Type B pancreatic cell (in vitro differentiated cells): ENCODE measurements at regions not wholly inside any gene's neighbourhood (a gene's known extent, or its start where the extent isn't known, plus 50 kb on each side); places are given as distances from the start of the nearest gene placed in this dataset.

ENCODE experiments used
- DNase-seq: peaks from one replicate; pipeline ENCODE4 v3.0.0; 2021; ENCODE audit warnings: mixed read lengths; ENCODE audit not compliant: unreplicated experiment; ENCODE audit errors: extremely low spot score
- H3K27ac Mint-ChIP-seq: 2 replicates; pipeline ENCODE4 v1.8.0; 2021; ENCODE audit warnings: mild to moderate bottlenecking, mixed read lengths
- H3K27me3 Mint-ChIP-seq: 2 replicates; pipeline ENCODE4 v1.8.0; 2021; ENCODE audit warnings: mixed read lengths
- H3K36me3 Mint-ChIP-seq: 2 replicates; pipeline ENCODE4 v1.8.0; 2021; ENCODE audit warnings: mixed read lengths
- H3K4me1 Mint-ChIP-seq: one replicate; pipeline ENCODE4 v1.8.0; 2021; ENCODE audit warnings: mixed read lengths; ENCODE audit not compliant: unreplicated experiment
- H3K4me3 Mint-ChIP-seq: 2 replicates; pipeline ENCODE4 v1.8.0; 2021; ENCODE audit warnings: mild to moderate bottlenecking, mixed read lengths
- H3K9me3 Mint-ChIP-seq: 2 replicates; pipeline ENCODE4 v1.8.0; 2021; ENCODE audit warnings: mixed read lengths
- CTCF ChIP-seq: fragments of 200-600 bp; sonication (generic); conservative IDR thresholded peaks from 2 replicates; pipeline ENCODE4 v1.5.0; 2021; ENCODE audit warnings: antibody characterized with exemption, mild to moderate bottlenecking

- Mint-ChIP-seq H3K27me3 (peaks cover 4% of the 10 kb centered on the region), H3K4me1 (no peaks in the 10 kb centered on the region), H3K9me3 (no peaks in the 10 kb centered on the region), H3K27ac (peak overlapping the region; percentile 30), H3K36me3 (no peaks in the 10 kb centered on the region), H3K4me3 (no peak overlapping the region)
- no peak for TF ChIP-seq CTCF
- no peak for DNase-seq
These were observed 61.4 kb upstream of the PCED1B start for GRCh38 chr12:47017901-47018475.

- TF ChIP-seq CTCF = no peak
- Mint-ChIP-seq H3K36me3 (no peaks in the 10 kb centered on the region), H3K9me3 (no peaks in the 10 kb centered on the region), H3K4me3 (no peak overlapping the region), H3K27ac (no peak overlapping the region), H3K27me3 (peaks cover 4% of the 10 kb centered on the region), H3K4me1 (no peaks in the 10 kb centered on the region)
- DNase-seq = no peak
These were observed 59.1 kb upstream of the PCED1B start for GRCh38 chr12:47020211-47020821.

- H3K27ac Mint-ChIP-seq = no peak overlapping the region
These were observed 58.1 kb upstream of the PCED1B start for GRCh38 chr12:47021298-47021697.

GRCh38 chr12:47022296-47022695, 57.1 kb upstream of the PCED1B start:
- no peak for TF ChIP-seq CTCF
- no peaks in the 10 kb centered on the region for H3K36me3 Mint-ChIP-seq
- H3K27me3 Mint-ChIP-seq = peaks cover 8% of the 10 kb centered on the region
- H3K4me1 Mint-ChIP-seq = no peaks in the 10 kb centered on the region
- no peak overlapping the region for H3K4me3 Mint-ChIP-seq
- no peak overlapping the region for H3K27ac Mint-ChIP-seq
- DNase-seq = no peak
- no peaks in the 10 kb centered on the region for H3K9me3 Mint-ChIP-seq

More at GRCh38 chr12:47021298-47021697, 58.1 kb upstream of the PCED1B start:
- no peaks in the 10 kb centered on the region for H3K36me3 Mint-ChIP-seq
- no peaks in the 10 kb centered on the region for H3K9me3 Mint-ChIP-seq
- H3K4me3 Mint-ChIP-seq = no peak overlapping the region
- H3K4me1 Mint-ChIP-seq = no peaks in the 10 kb centered on the region
- no peak for DNase-seq
- peaks cover 7% of the 10 kb centered on the region for H3K27me3 Mint-ChIP-seq
- peak; percentile 89 for TF ChIP-seq CTCF

- Mint-ChIP-seq H3K36me3 (no peaks in the 10 kb centered on the region), H3K27me3 (peaks cover 8% of the 10 kb centered on the region), H3K27ac (no peak overlapping the region), H3K4me1 (no peaks in the 10 kb centered on the region), H3K4me3 (no peak overlapping the region), H3K9me3 (no peaks in the 10 kb centered on the region)
- DNase-seq = no peak
- no peak for TF ChIP-seq CTCF
These were observed 56.1 kb upstream of the PCED1B start for GRCh38 chr12:47023311-47023710.
